Hepatocyte (in vitro differentiated cells): ENCODE measurements at regions not wholly inside any gene's neighbourhood (a gene's known extent, or its start where the extent isn't known, plus 50 kb on each side); places are given as distances from the start of the nearest gene placed in this dataset.

ENCODE experiments used
- DNase-seq: peaks from one replicate; pipeline ENCODE4 v3.0.0-alpha.2; 2016; ENCODE audit warnings: low spot score
- H2AFZ ChIP-seq: fragments of 200-600 bp; sonication (generic); 2 replicates; pipeline ENCODE4 v1.6.0; 2016; ENCODE audit warnings: antibody characterized with exemption, mild to moderate bottlenecking
- H3K27ac ChIP-seq: fragments of 200-600 bp; sonication (generic); 2 replicates; pipeline ENCODE4 v1.5.1; 2016; ENCODE audit warnings: mild to moderate bottlenecking
- H3K27me3 ChIP-seq: fragments of 200-600 bp; sonication (generic); 2 replicates; pipeline ENCODE4 v1.6.1; 2016
- H3K36me3 ChIP-seq: fragments of 200-600 bp; sonication (generic); replicated peaks from 2 replicates; pipeline ENCODE4 v1.5.1; 2016; ENCODE audit warnings: low read depth; ENCODE audit not compliant: insufficient read depth
- H3K4me1 ChIP-seq: fragments of 200-600 bp; sonication (generic); 2 replicates; pipeline ENCODE4 v1.5.1; 2016; ENCODE audit warnings: mild to moderate bottlenecking, moderate library complexity; ENCODE audit not compliant: insufficient read depth
- H3K4me2 ChIP-seq: fragments of 200-600 bp; sonication (generic); 2 replicates; pipeline ENCODE4 v1.6.0; 2016
- H3K4me3 ChIP-seq: fragments of 200-600 bp; sonication (generic); 2 replicates; pipeline ENCODE4 v1.5.1; 2016; ENCODE audit warnings: mild to moderate bottlenecking
- H3K79me2 ChIP-seq: fragments of 200-600 bp; sonication (generic); 2 replicates; pipeline ENCODE4 v1.6.0; 2017; ENCODE audit warnings: mild to moderate bottlenecking
- H3K9me2 ChIP-seq: fragments of 200-600 bp; sonication (generic); replicated peaks from 2 replicates; pipeline ENCODE4 v1.6.0; 2017; ENCODE audit warnings: mild to moderate bottlenecking; ENCODE audit not compliant: insufficient read depth
- H3K9me3 ChIP-seq: fragments of 200-600 bp; sonication (generic); 2 replicates; pipeline ENCODE4 v1.5.1; 2016; ENCODE audit warnings: low read depth, mild to moderate bottlenecking
- H4K20me1 ChIP-seq: fragments of 200-600 bp; sonication (generic); 2 replicates; pipeline ENCODE4 v1.6.0; 2016; ENCODE audit warnings: mild to moderate bottlenecking; ENCODE audit not compliant: insufficient read depth, poor library complexity, severe bottlenecking
- EZH2 ChIP-seq: fragments of 200-600 bp; sonication (generic); IDR thresholded peaks from 2 replicates; pipeline ENCODE4 v1.6.1; 2016; ENCODE audit warnings: antibody characterized with exemption, mild to moderate bottlenecking, borderline replicate concordance
- EZH2phosphoT487 ChIP-seq: fragments of 200-600 bp; sonication (generic); IDR thresholded peaks from one replicate; pipeline ENCODE4 v1.6.1; 2018; ENCODE audit warnings: antibody characterized with exemption, mild to moderate bottlenecking, low read depth, moderate library complexity; ENCODE audit not compliant: unreplicated experiment, severe bottlenecking
- WGBS: methylation state at CpG from one replicate; pipeline ENCODE4 v1.1.6; 2016; ENCODE audit warnings: low lambda C conversion rate; ENCODE audit errors: missing lambda C conversion rate; 5-methylcytosine and 5-hydroxymethylcytosine counted together
- TF ChIP-seq, protein P1 (sequence below): fragments of 200-600 bp; sonication (generic); IDR thresholded peaks from 2 replicates; pipeline ENCODE4 v1.5.1; 2016; ENCODE audit warnings: antibody characterized with exemption, mild to moderate bottlenecking; ENCODE audit not compliant: poor library complexity

DNA sequence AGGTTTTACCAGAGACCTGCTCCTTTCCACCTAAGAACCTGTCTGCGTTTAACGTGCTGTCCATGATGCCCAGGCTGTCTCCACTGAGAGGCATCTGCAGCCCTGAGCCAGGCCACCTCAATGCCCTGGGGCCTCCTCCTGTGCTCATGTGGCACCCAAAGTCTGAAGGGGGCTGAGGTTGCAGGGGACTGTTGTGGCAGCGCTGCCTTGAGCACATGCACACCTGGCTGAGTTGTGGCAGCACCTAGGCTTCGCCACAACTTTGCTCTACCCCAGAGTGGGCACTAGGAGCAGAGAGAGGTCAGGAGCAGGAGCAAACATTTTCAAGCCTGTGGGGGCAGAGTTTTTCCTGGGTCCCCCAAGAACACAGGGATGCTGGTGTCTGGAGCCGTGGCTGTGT lies 1527.1 kb downstream of the PLA2G4A start:
- 84% methylated on average over 5 of the region's 5 CpGs for WGBS
- Histone ChIP-seq H3K4me1 (no peaks in the 10 kb centered on the region), H3K36me3 (no peaks in the 10 kb centered on the region), H2AFZ (no peak overlapping the region), H3K79me2 (no peaks in the 10 kb centered on the region), H3K27me3 (no peaks in the 10 kb centered on the region), H3K9me2 (no peaks in the 10 kb centered on the region), H3K27ac (no peak overlapping the region), H3K4me2 (no peak overlapping the region), H3K4me3 (no peak overlapping the region), H3K9me3 (no peaks in the 10 kb centered on the region), H4K20me1 (no peaks in the 10 kb centered on the region)
- no peak for TF ChIP-seq EZH2phosphoT487
- TF ChIP-seq, protein P1, sequence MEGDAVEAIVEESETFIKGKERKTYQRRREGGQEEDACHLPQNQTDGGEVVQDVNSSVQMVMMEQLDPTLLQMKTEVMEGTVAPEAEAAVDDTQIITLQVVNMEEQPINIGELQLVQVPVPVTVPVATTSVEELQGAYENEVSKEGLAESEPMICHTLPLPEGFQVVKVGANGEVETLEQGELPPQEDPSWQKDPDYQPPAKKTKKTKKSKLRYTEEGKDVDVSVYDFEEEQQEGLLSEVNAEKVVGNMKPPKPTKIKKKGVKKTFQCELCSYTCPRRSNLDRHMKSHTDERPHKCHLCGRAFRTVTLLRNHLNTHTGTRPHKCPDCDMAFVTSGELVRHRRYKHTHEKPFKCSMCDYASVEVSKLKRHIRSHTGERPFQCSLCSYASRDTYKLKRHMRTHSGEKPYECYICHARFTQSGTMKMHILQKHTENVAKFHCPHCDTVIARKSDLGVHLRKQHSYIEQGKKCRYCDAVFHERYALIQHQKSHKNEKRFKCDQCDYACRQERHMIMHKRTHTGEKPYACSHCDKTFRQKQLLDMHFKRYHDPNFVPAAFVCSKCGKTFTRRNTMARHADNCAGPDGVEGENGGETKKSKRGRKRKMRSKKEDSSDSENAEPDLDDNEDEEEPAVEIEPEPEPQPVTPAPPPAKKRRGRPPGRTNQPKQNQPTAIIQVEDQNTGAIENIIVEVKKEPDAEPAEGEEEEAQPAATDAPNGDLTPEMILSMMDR = no peak
- no peak for TF ChIP-seq EZH2
- no peak for DNase-seq

DNA sequence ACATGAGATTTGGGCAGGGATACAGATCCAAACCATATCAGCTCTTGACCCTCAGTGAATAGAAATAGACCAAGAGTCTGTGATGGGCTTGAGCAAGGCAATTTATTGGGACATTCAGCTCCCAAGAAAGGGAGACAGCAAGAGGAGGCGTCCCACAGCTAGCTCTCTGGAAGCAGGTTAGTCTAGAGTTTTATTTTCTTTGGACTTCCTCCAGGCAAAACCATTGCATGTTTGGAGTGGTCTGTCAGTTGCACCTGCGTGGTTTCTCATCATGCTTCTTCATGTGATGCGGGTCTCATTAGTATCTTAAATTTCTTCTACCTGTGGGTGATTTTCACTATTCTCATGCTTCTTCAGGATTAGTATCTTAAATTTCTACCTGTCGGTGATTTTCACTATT lies 1530.6 kb downstream of the PLA2G4A start:
- no peaks in the 10 kb centered on the region for H3K9me2 ChIP-seq
- no peaks in the 10 kb centered on the region for H3K79me2 ChIP-seq
- no peak for DNase-seq
- no peaks in the 10 kb centered on the region for H3K27me3 ChIP-seq
- no peak overlapping the region for H3K4me2 ChIP-seq
- no peak overlapping the region for H2AFZ ChIP-seq
- TF ChIP-seq EZH2 (no peak), EZH2phosphoT487 (no peak)
- TF ChIP-seq, protein P1 = no peak
- WGBS = 95% methylated on average over 4 of the region's 4 CpGs
- H4K20me1 ChIP-seq = no peaks in the 10 kb centered on the region
- no peaks in the 10 kb centered on the region for H3K4me1 ChIP-seq
- H3K27ac ChIP-seq = no peak overlapping the region
- no peaks in the 10 kb centered on the region for H3K36me3 ChIP-seq
- no peaks in the 10 kb centered on the region for H3K9me3 ChIP-seq
- H3K4me3 ChIP-seq = no peak overlapping the region

- DNase-seq = no peak
- no peak overlapping the region for H3K27ac ChIP-seq
- 98% methylated on average over 4 of the region's 4 CpGs for WGBS
- no peaks in the 10 kb centered on the region for H3K79me2 ChIP-seq
- no peaks in the 10 kb centered on the region for H4K20me1 ChIP-seq
- H3K9me2 ChIP-seq = no peaks in the 10 kb centered on the region
- H3K4me3 ChIP-seq = no peak overlapping the region
- no peaks in the 10 kb centered on the region for H3K36me3 ChIP-seq
- H2AFZ ChIP-seq = no peak overlapping the region
- H3K9me3 ChIP-seq = no peaks in the 10 kb centered on the region
- TF ChIP-seq EZH2 = no peak
- TF ChIP-seq, protein P1 = no peak
- no peak for TF ChIP-seq EZH2phosphoT487
- no peaks in the 10 kb centered on the region for H3K27me3 ChIP-seq
- H3K4me2 ChIP-seq = no peak overlapping the region
- no peaks in the 10 kb centered on the region for H3K4me1 ChIP-seq
These were observed 1535.2 kb downstream of the PLA2G4A start for GRCh38 chr1:188363943-188364342.

GRCh38 chr1:188364927-188365449 lies 1536.2 kb downstream of the PLA2G4A start:
- TF ChIP-seq, protein P1 = no peak
- TF ChIP-seq EZH2phosphoT487 (no peak), EZH2 (no peak)
- Histone ChIP-seq H3K4me1 (no peaks in the 10 kb centered on the region), H3K27me3 (no peaks in the 10 kb centered on the region), H2AFZ (no peak overlapping the region), H3K36me3 (no peaks in the 10 kb centered on the region), H3K9me2 (no peaks in the 10 kb centered on the region), H3K4me2 (no peak overlapping the region), H3K79me2 (no peaks in the 10 kb centered on the region), H4K20me1 (no peaks in the 10 kb centered on the region), H3K4me3 (no peak overlapping the region), H3K9me3 (no peaks in the 10 kb centered on the region), H3K27ac (no peak overlapping the region)
- 90% methylated on average over 3 of the region's 3 CpGs for WGBS
- DNase-seq = no peak
